IMR-90 (cell line): ENCODE measurements at regions not wholly inside any gene's neighbourhood (a gene's known extent, or its start where the extent isn't known, plus 50 kb on each side); places are given as distances from the start of the nearest gene placed in this dataset.

Experiments used
- ATAC-seq: fragments of 200-7000 bp; cut with Tn5 transposase; 2 replicates; pipeline ENCODE4 v1.9.1; 2020; ENCODE audit warnings: low read depth, mild to moderate bottlenecking, moderate library complexity
- BruUV-seq: library from RNA; stranded (reverse); fragments of 400-500 nt; replicated peaks from 2 replicates; lab custom pipeline; 2021; lab: Mats Ljungman, UMichigan
- CTCF ChIA-PET: fragments of 300-600 bp; formaldehyde crosslinking; extraction: SDS; loops from one replicate; lab custom pipeline; 2021; ENCODE audit warnings: antibody characterized with exemption; lab: Yijun Ruan, JAX
- POLR2A ChIA-PET: fragments of 300-600 bp; sonication (Branson Sonifier 250); formaldehyde crosslinking; loops from one replicate; lab custom pipeline; 2022; ENCODE audit warnings: antibody characterized with exemption; ENCODE audit not compliant: unreplicated experiment; lab: Charles Lee
- DNase-seq: peaks from one replicate; pipeline ENCODE4 v3.0.0; 2013
- H2AFZ ChIP-seq: replicated peaks from 2 replicates; pipeline ENCODE3; 2013; ENCODE audit warnings: low read length, mild to moderate bottlenecking; ENCODE audit not compliant: poor library complexity
- H2AK5ac ChIP-seq: 2 replicates; pipeline ENCODE4 v1.6.1; 2013; ENCODE audit warnings: low read depth, low read length, inconsistent platforms
- H2AK9ac ChIP-seq: replicated peaks from 2 replicates; pipeline ENCODE3; 2013; ENCODE audit warnings: mild to moderate bottlenecking, low read depth, low read length, moderate library complexity; ENCODE audit not compliant: poor library complexity
- H2BK120ac ChIP-seq: 2 replicates; pipeline ENCODE4 v1.6.1; 2013; ENCODE audit warnings: low read depth, low read length, inconsistent platforms
- H2BK15ac ChIP-seq: 3 replicates; pipeline ENCODE4 v1.6.1; 2013; ENCODE audit warnings: low read depth, low read length, inconsistent platforms
- H2BK20ac ChIP-seq: 2 replicates; pipeline ENCODE4 v1.6.1; 2013; ENCODE audit warnings: low read depth, mild to moderate bottlenecking, inconsistent platforms, low read length, moderate library complexity
- H2BK5ac ChIP-seq: 2 replicates; pipeline ENCODE4 v1.6.1; 2013; ENCODE audit warnings: mild to moderate bottlenecking, low read depth, low read length, inconsistent platforms; ENCODE audit not compliant: poor library complexity, severe bottlenecking
- H3K14ac ChIP-seq: replicated peaks from 2 replicates; pipeline ENCODE4 v1.6.1; 2013; ENCODE audit warnings: low read depth, low read length, inconsistent platforms
- H3K18ac ChIP-seq: 2 replicates; pipeline ENCODE4 v1.6.1; 2013; ENCODE audit warnings: low read depth, low read length, control low read depth
- H3K23ac ChIP-seq: 2 replicates; pipeline ENCODE4 v1.6.1; 2013; ENCODE audit warnings: low read depth, low read length, inconsistent platforms
- H3K27ac ChIP-seq: 2 replicates; pipeline ENCODE4 v1.5.1; 2013; ENCODE audit warnings: mild to moderate bottlenecking, control low read depth, low read length; ENCODE audit not compliant: insufficient read depth
- H3K27me3 ChIP-seq: 2 replicates; pipeline ENCODE4 v1.6.1; 2013; ENCODE audit warnings: low read length; ENCODE audit not compliant: control insufficient read depth, insufficient read depth
- H3K36me3 ChIP-seq: 2 replicates; pipeline ENCODE4 v1.6.1; 2013; ENCODE audit warnings: low read length, mixed read lengths; ENCODE audit not compliant: control insufficient read depth, insufficient read depth
- H3K4ac ChIP-seq: 2 replicates; pipeline ENCODE4 v1.6.1; 2013; ENCODE audit warnings: low read depth, low read length, inconsistent platforms
- H3K4me1 ChIP-seq: 2 replicates; pipeline ENCODE4 v1.6.1; 2013; ENCODE audit warnings: low read length, mixed read lengths; ENCODE audit not compliant: control insufficient read depth, insufficient read depth
- H3K4me2 ChIP-seq: 2 replicates; pipeline ENCODE4 v1.6.1; 2013; ENCODE audit warnings: low read depth, mild to moderate bottlenecking, control low read depth, low read length, moderate library complexity
- H3K4me3 ChIP-seq: 2 replicates; pipeline ENCODE4 v1.5.1; 2013; ENCODE audit warnings: low read depth, mild to moderate bottlenecking, control low read depth, low read length, moderate library complexity; ENCODE audit not compliant: insufficient read depth
- H3K56ac ChIP-seq: 2 replicates; pipeline ENCODE4 v1.6.1; 2013; ENCODE audit warnings: low read length, inconsistent platforms; ENCODE audit not compliant: insufficient read depth; ENCODE audit errors: extremely low read depth
- H3K79me1 ChIP-seq, 2 experiments: 2 replicates each; pipeline ENCODE4 v1.6.1; 2013; ENCODE audit warnings: low read length in 2 of 2, inconsistent platforms in 1 of 2, low read depth in 1 of 2
- H3K9ac ChIP-seq: 2 replicates; pipeline ENCODE4 v1.6.1; 2013; ENCODE audit warnings: low read depth, low read length, control low read depth
- H3K9me1 ChIP-seq: 2 replicates; pipeline ENCODE4 v1.6.1; 2013; ENCODE audit warnings: low read length, inconsistent platforms; ENCODE audit not compliant: insufficient read depth
- H3K9me3 ChIP-seq: 2 replicates; pipeline ENCODE4 v1.6.1; 2013; ENCODE audit warnings: low read length; ENCODE audit not compliant: control insufficient read depth, insufficient read depth
- H4K20me1 ChIP-seq: 2 replicates; pipeline ENCODE4 v1.6.1; 2013; ENCODE audit warnings: low read length, inconsistent platforms; ENCODE audit not compliant: insufficient read depth
- H4K5ac ChIP-seq: 2 replicates; pipeline ENCODE4 v1.6.1; 2013; ENCODE audit warnings: mild to moderate bottlenecking, low read depth, low read length, control low read depth
- H4K8ac ChIP-seq, 2 experiments: 2 replicates each; pipeline ENCODE4 v1.6.1; 2013; ENCODE audit warnings: low read depth in 2 of 2, low read length in 2 of 2, control low read depth in 1 of 2, inconsistent platforms in 1 of 2
- H4K91ac ChIP-seq: 2 replicates; pipeline ENCODE4 v1.6.1; 2013; ENCODE audit warnings: low read depth, low read length, inconsistent platforms; ENCODE audit not compliant: insufficient read depth
- BHLHE40 ChIP-seq: fragments of 150-350 bp; IDR thresholded peaks from 2 replicates; pipeline ENCODE4 v1.6.1; 2016; ENCODE audit warnings: mild to moderate bottlenecking, low read depth, low read length
- CHD1 ChIP-seq: IDR thresholded peaks from 2 replicates; pipeline ENCODE4 v1.6.1; 2012; ENCODE audit warnings: low read depth, low read length, improper control_type of control experiment
- FOS ChIP-seq: fragments of 150-350 bp; IDR thresholded peaks from 2 replicates; pipeline ENCODE4 v1.6.1; 2016; ENCODE audit warnings: low read depth, low read length
- MAFK ChIP-seq: IDR thresholded peaks from 2 replicates; pipeline ENCODE4 v1.6.1; 2012; ENCODE audit warnings: low read depth, low read length, improper control_type of control experiment
- NFE2L2 ChIP-seq: fragments of 150-350 bp; IDR thresholded peaks from 2 replicates; pipeline ENCODE4 v1.6.1; 2016; ENCODE audit warnings: low read depth, mild to moderate bottlenecking, low read length
- POLR2A ChIP-seq: IDR thresholded peaks from 2 replicates; pipeline ENCODE4 v1.6.1; 2012; ENCODE audit warnings: mild to moderate bottlenecking, low read depth, low read length
- RAD21 ChIP-seq: IDR thresholded peaks from 2 replicates; pipeline ENCODE4 v1.6.1; 2012; ENCODE audit warnings: low read length, improper control_type of control experiment
- RCOR1 ChIP-seq: IDR thresholded peaks from 2 replicates; pipeline ENCODE4 v1.6.1; 2012; ENCODE audit warnings: mild to moderate bottlenecking, low read length, improper control_type of control experiment; ENCODE audit not compliant: insufficient replicate concordance
- RFX5 ChIP-seq: IDR thresholded peaks from 2 replicates; pipeline ENCODE4 v1.8.0; 2012; ENCODE audit warnings: low read depth, mild to moderate bottlenecking, low read length, moderate library complexity
- SMC3 ChIP-seq: fragments of 150-350 bp; IDR thresholded peaks from 2 replicates; pipeline ENCODE4 v1.6.1; 2016; ENCODE audit warnings: low read depth, mild to moderate bottlenecking, antibody characterized with exemption, low read length, moderate library complexity
- WGBS, 2 experiments: methylation state at CpG; one replicate each; pipeline versions ENCODE4 v1.1.5 to v1.1.7; 2013; ENCODE audit warnings: missing lambda C conversion rate in 2 of 2; ENCODE audit not compliant: insufficient read length in 1 of 2; ENCODE audit errors: extremely low coverage in 2 of 2; 5-methylcytosine and 5-hydroxymethylcytosine counted together
- dilution Hi-C: fragments of 300-500 bp; cut with HindIII; formaldehyde crosslinking; loops from one replicate; pipeline ENCODE4 v1.14.3; 2018; ENCODE audit warnings: low sequenced_read_pairs; ENCODE audit not compliant: unreplicated experiment
- in situ Hi-C: fragments of 300-500 bp; cut with MboI; formaldehyde crosslinking; loops from 3 replicates; pipeline ENCODE4 v1.14.3; 2019; ENCODE audit warnings: low sequenced_read_pairs, inconsistent platforms, mixed read lengths
- intact Hi-C: fragments of 100-400 bp; cut with micrococcal nuclease; formaldehyde crosslinking; loops from 2 replicates; pipeline ENCODE4 v1.10.0; 2022
- TF ChIP-seq, protein P1 (sequence below): fragments of 150-350 bp; IDR thresholded peaks from 2 replicates; pipeline ENCODE4 v1.6.1; 2017; ENCODE audit warnings: mild to moderate bottlenecking, antibody characterized with exemption, low read length, low read depth
- TF ChIP-seq, protein P2 (sequence below): fragments of 150-350 bp; IDR thresholded peaks from 2 replicates; pipeline ENCODE4 v1.6.1; 2016; ENCODE audit warnings: low read depth, mild to moderate bottlenecking, low read length, moderate library complexity, borderline replicate concordance

DNA sequence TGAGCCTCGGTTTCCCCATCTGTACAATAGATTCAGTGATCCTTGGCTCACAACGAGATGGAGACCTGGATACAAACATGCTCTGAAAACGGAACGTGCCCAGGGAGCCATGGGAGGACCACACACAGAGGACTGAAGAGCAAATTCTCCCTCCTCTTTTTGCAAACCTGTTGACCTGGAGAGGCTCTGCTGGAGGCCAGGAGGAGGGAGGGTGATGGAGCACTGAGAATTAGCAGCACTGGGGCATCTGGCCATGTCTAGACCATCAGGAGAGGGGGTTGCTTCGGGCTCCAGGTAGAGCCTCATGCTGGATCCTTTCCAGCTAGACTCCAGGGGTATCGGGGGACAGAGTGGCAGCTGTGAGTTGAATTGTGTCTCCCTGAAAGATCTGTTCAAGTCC is 97.4 kb upstream of the GPR26 start:
- POLR2A ChIA-PET: no interaction called here
- no peak for ATAC-seq
- H3K56ac ChIP-seq: no peak overlapping the region
- 0% methylated on average over 1 of the region's 6 CpGs; no CpG with 5 or more reads in 1 of the 2 experiments for WGBS, 2 experiments
- no peak overlapping the region for H2BK120ac ChIP-seq
- H2BK15ac ChIP-seq: no peak overlapping the region
- no peak overlapping the region for H4K8ac ChIP-seq
- no peak overlapping the region for H3K4me3 ChIP-seq
- H3K9me1 ChIP-seq: no peaks in the 10 kb centered on the region
- H3K79me1 ChIP-seq: no peaks in the 10 kb centered on the region
- no peak overlapping the region for H3K9ac ChIP-seq
- no peak overlapping the region for H3K27ac ChIP-seq
- H3K23ac ChIP-seq: no peak overlapping the region
- H3K14ac ChIP-seq: no peak overlapping the region
- no peak overlapping the region for H2BK20ac ChIP-seq
- H3K36me3 ChIP-seq: no peaks in the 10 kb centered on the region
- no peak overlapping the region for H4K5ac ChIP-seq
- TF ChIP-seq, protein P1, sequence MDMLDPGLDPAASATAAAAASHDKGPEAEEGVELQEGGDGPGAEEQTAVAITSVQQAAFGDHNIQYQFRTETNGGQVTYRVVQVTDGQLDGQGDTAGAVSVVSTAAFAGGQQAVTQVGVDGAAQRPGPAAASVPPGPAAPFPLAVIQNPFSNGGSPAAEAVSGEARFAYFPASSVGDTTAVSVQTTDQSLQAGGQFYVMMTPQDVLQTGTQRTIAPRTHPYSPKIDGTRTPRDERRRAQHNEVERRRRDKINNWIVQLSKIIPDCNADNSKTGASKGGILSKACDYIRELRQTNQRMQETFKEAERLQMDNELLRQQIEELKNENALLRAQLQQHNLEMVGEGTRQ: no peak
- TF ChIP-seq FOS (no peak), NFE2L2 (no peak), SMC3 (no peak), RAD21 (no peak), MAFK (no peak), RFX5 (no peak), BHLHE40 (no peak), CHD1 (no peak), POLR2A (no peak), RCOR1 (no peak)
- TF ChIP-seq, protein P2, sequence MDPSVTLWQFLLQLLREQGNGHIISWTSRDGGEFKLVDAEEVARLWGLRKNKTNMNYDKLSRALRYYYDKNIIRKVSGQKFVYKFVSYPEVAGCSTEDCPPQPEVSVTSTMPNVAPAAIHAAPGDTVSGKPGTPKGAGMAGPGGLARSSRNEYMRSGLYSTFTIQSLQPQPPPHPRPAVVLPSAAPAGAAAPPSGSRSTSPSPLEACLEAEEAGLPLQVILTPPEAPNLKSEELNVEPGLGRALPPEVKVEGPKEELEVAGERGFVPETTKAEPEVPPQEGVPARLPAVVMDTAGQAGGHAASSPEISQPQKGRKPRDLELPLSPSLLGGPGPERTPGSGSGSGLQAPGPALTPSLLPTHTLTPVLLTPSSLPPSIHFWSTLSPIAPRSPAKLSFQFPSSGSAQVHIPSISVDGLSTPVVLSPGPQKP: no peak
- H4K91ac ChIP-seq: no peak overlapping the region
- in situ Hi-C loops (loop anchor here (25.0 kb wide), 1 partner anchor 906 kb away; a partner anchor contains a TSS), intact Hi-C loops (no loop called here), dilution Hi-C loops (no loop called here)
- H3K27me3 ChIP-seq: no peaks in the 10 kb centered on the region
- no peak overlapping the region for H3K4me2 ChIP-seq
- BruUV-seq: no TSS peak
- no peak overlapping the region for H2AK9ac ChIP-seq
- H2AK5ac ChIP-seq: no peak overlapping the region
- H2BK5ac ChIP-seq: no peak overlapping the region
- no peak for DNase-seq
- H2AFZ ChIP-seq: no peak overlapping the region
- H3K4ac ChIP-seq: no peak overlapping the region
- CTCF ChIA-PET: no interaction called here
- H3K9me3 ChIP-seq: peaks cover 18% of the 10 kb centered on the region
- H3K4me1 ChIP-seq: no peaks in the 10 kb centered on the region
- no peaks in the 10 kb centered on the region for H4K20me1 ChIP-seq
- H3K18ac ChIP-seq: no peak overlapping the region
